Loucy (cell line): ENCODE measurements at regions not wholly inside any gene's neighbourhood (a gene's known extent, or its start where the extent isn't known, plus 50 kb on each side); places are given as distances from the start of the nearest gene placed in this dataset.

ENCODE experiments used
- EZH2phosphoT487 ChIP-seq: fragments of 200-600 bp; IDR thresholded peaks from 2 replicates; pipeline ENCODE4 v1.6.1; 2018; ENCODE audit warnings: antibody characterized with exemption, mild to moderate bottlenecking, moderate library complexity, borderline replicate concordance
- TF ChIP-seq, protein P1 (sequence below): fragments of 200-600 bp; sonication (generic); conservative IDR thresholded peaks from 2 replicates; pipeline ENCODE4 v1.5.1; 2014; ENCODE audit warnings: mild to moderate bottlenecking, antibody characterized with exemption, low read length

- TF ChIP-seq, protein P1, sequence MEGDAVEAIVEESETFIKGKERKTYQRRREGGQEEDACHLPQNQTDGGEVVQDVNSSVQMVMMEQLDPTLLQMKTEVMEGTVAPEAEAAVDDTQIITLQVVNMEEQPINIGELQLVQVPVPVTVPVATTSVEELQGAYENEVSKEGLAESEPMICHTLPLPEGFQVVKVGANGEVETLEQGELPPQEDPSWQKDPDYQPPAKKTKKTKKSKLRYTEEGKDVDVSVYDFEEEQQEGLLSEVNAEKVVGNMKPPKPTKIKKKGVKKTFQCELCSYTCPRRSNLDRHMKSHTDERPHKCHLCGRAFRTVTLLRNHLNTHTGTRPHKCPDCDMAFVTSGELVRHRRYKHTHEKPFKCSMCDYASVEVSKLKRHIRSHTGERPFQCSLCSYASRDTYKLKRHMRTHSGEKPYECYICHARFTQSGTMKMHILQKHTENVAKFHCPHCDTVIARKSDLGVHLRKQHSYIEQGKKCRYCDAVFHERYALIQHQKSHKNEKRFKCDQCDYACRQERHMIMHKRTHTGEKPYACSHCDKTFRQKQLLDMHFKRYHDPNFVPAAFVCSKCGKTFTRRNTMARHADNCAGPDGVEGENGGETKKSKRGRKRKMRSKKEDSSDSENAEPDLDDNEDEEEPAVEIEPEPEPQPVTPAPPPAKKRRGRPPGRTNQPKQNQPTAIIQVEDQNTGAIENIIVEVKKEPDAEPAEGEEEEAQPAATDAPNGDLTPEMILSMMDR = no peak
- TF ChIP-seq EZH2phosphoT487 = no peak
Observed at GRCh38 chr1:4602462-4603294, 51.7 kb upstream of the AJAP1 start.
